SK-N-SH treated with all-trans-retinoic acid at 6 μM for 48 hours (cell line): ENCODE measurements at regions not wholly inside any gene's neighbourhood (a gene's known extent, or its start where the extent isn't known, plus 50 kb on each side); places are given as distances from the start of the nearest gene placed in this dataset.

ENCODE experiments used
- ARNTL ChIP-seq: fragments of 450-650 bp; formaldehyde crosslinking; IDR thresholded peaks from 2 replicates; pipeline ENCODE4 v1.5.0; 2020; ENCODE audit warnings: low read depth, mild to moderate bottlenecking, moderate library complexity, borderline replicate concordance
- CSDC2 ChIP-seq: fragments of 250-450 bp; sonication (Bioruptor Pico); IDR thresholded peaks from 2 replicates; pipeline ENCODE4 v1.5.0; 2020; ENCODE audit warnings: mild to moderate bottlenecking, moderate library complexity
- ISL1 ChIP-seq: fragments of 250-450 bp; sonication (Bioruptor Pico); IDR thresholded peaks from 2 replicates; pipeline ENCODE4 v2.1.2; 2022; ENCODE audit warnings: mild to moderate bottlenecking, moderate library complexity
- OSR1 ChIP-seq: fragments of 250-450 bp; sonication (Bioruptor Pico); IDR thresholded peaks from 2 replicates; pipeline ENCODE4 v1.8.0; 2022; ENCODE audit warnings: moderate library complexity, mild to moderate bottlenecking, inconsistent platforms
- SNAI2 ChIP-seq: fragments of 250-450 bp; sonication (Bioruptor Pico); IDR thresholded peaks from 2 replicates; pipeline ENCODE4 v1.5.0; 2020; ENCODE audit warnings: mild to moderate bottlenecking, moderate library complexity
- TCF4 ChIP-seq: fragments of 250-450 bp; sonication (Bioruptor Pico); IDR thresholded peaks from 2 replicates; pipeline ENCODE4 v1.8.0; 2021; ENCODE audit warnings: mild to moderate bottlenecking, moderate library complexity, borderline replicate concordance
- ZFP3 ChIP-seq: fragments of 250-450 bp; sonication (Bioruptor Pico); IDR thresholded peaks from 2 replicates; pipeline ENCODE4 v1.5.0; 2020; ENCODE audit warnings: mild to moderate bottlenecking, moderate library complexity
- ZNF565 ChIP-seq: fragments of 450-650 bp; formaldehyde crosslinking; conservative IDR thresholded peaks from 2 replicates; pipeline ENCODE4 v1.5.0; 2020; ENCODE audit warnings: low read depth, mild to moderate bottlenecking, moderate library complexity
- ZNF70 ChIP-seq: fragments of 450-650 bp; formaldehyde crosslinking; IDR thresholded peaks from 2 replicates; pipeline ENCODE4 v1.5.0; 2020; ENCODE audit warnings: mild to moderate bottlenecking, moderate library complexity
- TF ChIP-seq, protein P1 (sequence below): fragments of 250-450 bp; sonication (Bioruptor Pico); IDR thresholded peaks from 2 replicates; pipeline ENCODE4 v1.5.1; 2020; ENCODE audit warnings: low read depth, mild to moderate bottlenecking, moderate library complexity
- TF ChIP-seq, protein P2 (sequence below): fragments of 250-450 bp; sonication (Bioruptor Pico); IDR thresholded peaks from 2 replicates; pipeline ENCODE4 v1.8.0; 2020; ENCODE audit warnings: mild to moderate bottlenecking, moderate library complexity, borderline replicate concordance
- TF ChIP-seq, protein P3 (sequence below): fragments of 250-450 bp; sonication (Bioruptor Pico); IDR thresholded peaks from 2 replicates; pipeline ENCODE4 v1.5.0; 2020; ENCODE audit warnings: mild to moderate bottlenecking, moderate library complexity

GRCh38 chr16:85521552-85522307, 91.4 kb upstream of the GSE1 start:
- TF ChIP-seq, protein P1, sequence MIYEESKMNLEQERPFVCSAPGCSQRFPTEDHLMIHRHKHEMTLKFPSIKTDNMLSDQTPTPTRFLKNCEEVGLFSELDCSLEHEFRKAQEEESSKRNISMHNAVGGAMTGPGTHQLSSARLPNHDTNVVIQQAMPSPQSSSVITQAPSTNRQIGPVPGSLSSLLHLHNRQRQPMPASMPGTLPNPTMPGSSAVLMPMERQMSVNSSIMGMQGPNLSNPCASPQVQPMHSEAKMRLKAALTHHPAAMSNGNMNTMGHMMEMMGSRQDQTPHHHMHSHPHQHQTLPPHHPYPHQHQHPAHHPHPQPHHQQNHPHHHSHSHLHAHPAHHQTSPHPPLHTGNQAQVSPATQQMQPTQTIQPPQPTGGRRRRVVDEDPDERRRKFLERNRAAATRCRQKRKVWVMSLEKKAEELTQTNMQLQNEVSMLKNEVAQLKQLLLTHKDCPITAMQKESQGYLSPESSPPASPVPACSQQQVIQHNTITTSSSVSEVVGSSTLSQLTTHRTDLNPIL (CRISPR knock-in tag) = no peak
- TF ChIP-seq TCF4 (CRISPR knock-in tag) (no peak), ZNF70 (CRISPR knock-in tag) (no peak), ISL1 (CRISPR knock-in tag) (no peak), CSDC2 (CRISPR knock-in tag) (no peak), ZFP3 (no peak), ARNTL (CRISPR knock-in tag) (no peak), ZNF565 (CRISPR knock-in tag) (no peak), OSR1 (no peak), SNAI2 (no peak)
- TF ChIP-seq, protein P2, sequence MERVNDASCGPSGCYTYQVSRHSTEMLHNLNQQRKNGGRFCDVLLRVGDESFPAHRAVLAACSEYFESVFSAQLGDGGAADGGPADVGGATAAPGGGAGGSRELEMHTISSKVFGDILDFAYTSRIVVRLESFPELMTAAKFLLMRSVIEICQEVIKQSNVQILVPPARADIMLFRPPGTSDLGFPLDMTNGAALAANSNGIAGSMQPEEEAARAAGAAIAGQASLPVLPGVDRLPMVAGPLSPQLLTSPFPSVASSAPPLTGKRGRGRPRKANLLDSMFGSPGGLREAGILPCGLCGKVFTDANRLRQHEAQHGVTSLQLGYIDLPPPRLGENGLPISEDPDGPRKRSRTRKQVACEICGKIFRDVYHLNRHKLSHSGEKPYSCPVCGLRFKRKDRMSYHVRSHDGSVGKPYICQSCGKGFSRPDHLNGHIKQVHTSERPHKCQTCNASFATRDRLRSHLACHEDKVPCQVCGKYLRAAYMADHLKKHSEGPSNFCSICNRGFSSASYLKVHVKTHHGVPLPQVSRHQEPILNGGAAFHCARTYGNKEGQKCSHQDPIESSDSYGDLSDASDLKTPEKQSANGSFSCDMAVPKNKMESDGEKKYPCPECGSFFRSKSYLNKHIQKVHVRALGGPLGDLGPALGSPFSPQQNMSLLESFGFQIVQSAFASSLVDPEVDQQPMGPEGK (CRISPR knock-in tag) = no peak
- TF ChIP-seq, protein P3, sequence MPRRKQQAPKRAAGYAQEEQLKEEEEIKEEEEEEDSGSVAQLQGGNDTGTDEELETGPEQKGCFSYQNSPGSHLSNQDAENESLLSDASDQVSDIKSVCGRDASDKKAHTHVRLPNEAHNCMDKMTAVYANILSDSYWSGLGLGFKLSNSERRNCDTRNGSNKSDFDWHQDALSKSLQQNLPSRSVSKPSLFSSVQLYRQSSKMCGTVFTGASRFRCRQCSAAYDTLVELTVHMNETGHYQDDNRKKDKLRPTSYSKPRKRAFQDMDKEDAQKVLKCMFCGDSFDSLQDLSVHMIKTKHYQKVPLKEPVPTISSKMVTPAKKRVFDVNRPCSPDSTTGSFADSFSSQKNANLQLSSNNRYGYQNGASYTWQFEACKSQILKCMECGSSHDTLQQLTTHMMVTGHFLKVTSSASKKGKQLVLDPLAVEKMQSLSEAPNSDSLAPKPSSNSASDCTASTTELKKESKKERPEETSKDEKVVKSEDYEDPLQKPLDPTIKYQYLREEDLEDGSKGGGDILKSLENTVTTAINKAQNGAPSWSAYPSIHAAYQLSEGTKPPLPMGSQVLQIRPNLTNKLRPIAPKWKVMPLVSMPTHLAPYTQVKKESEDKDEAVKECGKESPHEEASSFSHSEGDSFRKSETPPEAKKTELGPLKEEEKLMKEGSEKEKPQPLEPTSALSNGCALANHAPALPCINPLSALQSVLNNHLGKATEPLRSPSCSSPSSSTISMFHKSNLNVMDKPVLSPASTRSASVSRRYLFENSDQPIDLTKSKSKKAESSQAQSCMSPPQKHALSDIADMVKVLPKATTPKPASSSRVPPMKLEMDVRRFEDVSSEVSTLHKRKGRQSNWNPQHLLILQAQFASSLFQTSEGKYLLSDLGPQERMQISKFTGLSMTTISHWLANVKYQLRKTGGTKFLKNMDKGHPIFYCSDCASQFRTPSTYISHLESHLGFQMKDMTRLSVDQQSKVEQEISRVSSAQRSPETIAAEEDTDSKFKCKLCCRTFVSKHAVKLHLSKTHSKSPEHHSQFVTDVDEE (CRISPR knock-in tag) = no peak
